ENCODE measurements at regions not wholly inside any gene's neighbourhood (a gene's known extent, or its start where the extent isn't known, plus 50 kb on each side); places are given as distances from the start of the nearest gene placed in this dataset.

DNA sequence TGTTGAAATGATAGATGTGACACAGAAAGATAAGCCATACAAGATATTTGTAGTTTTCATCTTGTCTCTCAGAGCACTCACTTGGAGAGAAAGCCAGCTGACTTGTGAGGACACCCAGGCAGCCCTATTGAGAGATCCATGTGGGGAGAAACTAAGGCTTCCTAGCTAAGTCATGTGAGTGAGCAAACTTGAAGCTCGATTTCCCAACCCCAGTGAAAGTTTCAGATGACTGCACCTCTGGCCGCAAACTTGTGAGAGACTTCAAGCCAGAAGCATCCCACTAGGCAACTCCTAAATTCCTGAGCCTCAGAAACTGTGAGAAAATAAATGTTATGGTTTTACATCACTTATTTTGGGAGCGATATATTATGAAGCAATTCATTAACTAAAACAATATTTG lies 832.3 kb downstream of the LTN1 start:
- no peaks in the 10 kb centered on the region for H3K9me3 ChIP-seq
- H3K36me3 ChIP-seq = no peaks in the 10 kb centered on the region
- no peaks in the 10 kb centered on the region for H3K27me3 ChIP-seq
- no peak overlapping the region for H3K4me3 ChIP-seq
- H3K4me1 ChIP-seq = no peaks in the 10 kb centered on the region
- TF ChIP-seq, protein P1, sequence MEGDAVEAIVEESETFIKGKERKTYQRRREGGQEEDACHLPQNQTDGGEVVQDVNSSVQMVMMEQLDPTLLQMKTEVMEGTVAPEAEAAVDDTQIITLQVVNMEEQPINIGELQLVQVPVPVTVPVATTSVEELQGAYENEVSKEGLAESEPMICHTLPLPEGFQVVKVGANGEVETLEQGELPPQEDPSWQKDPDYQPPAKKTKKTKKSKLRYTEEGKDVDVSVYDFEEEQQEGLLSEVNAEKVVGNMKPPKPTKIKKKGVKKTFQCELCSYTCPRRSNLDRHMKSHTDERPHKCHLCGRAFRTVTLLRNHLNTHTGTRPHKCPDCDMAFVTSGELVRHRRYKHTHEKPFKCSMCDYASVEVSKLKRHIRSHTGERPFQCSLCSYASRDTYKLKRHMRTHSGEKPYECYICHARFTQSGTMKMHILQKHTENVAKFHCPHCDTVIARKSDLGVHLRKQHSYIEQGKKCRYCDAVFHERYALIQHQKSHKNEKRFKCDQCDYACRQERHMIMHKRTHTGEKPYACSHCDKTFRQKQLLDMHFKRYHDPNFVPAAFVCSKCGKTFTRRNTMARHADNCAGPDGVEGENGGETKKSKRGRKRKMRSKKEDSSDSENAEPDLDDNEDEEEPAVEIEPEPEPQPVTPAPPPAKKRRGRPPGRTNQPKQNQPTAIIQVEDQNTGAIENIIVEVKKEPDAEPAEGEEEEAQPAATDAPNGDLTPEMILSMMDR (IDR thresholded peaks at IDR 0.05) = no peak
- H3K27ac ChIP-seq = no peak overlapping the region
- DNase-seq (ENCODE audit: low spot score) = no peak

GRCh38 chr21:28159396-28159795 lies 833.3 kb downstream of the LTN1 start:
- no peaks in the 10 kb centered on the region for H3K9me3 ChIP-seq
- H3K4me3 ChIP-seq = no peak overlapping the region
- no peak overlapping the region for H3K27ac ChIP-seq
- no peaks in the 10 kb centered on the region for H3K36me3 ChIP-seq
- no peaks in the 10 kb centered on the region for H3K4me1 ChIP-seq
- no peaks in the 10 kb centered on the region for H3K27me3 ChIP-seq
- TF ChIP-seq, protein P1 (IDR thresholded peaks at IDR 0.05) = no peak
- no peak for DNase-seq (ENCODE audit: low spot score)

GRCh38 chr21:28156590-28156989 lies 836.1 kb downstream of the LTN1 start:
- no peaks in the 10 kb centered on the region for H3K27me3 ChIP-seq
- H3K4me3 ChIP-seq = no peak overlapping the region
- H3K4me1 ChIP-seq = no peaks in the 10 kb centered on the region
- H3K36me3 ChIP-seq = no peaks in the 10 kb centered on the region
- DNase-seq (ENCODE audit: low spot score) = no peak
- TF ChIP-seq, protein P1 (IDR thresholded peaks at IDR 0.05) = no peak
- H3K27ac ChIP-seq = no peak overlapping the region
- H3K9me3 ChIP-seq = no peaks in the 10 kb centered on the region

GRCh38 chr21:28154121-28154520 lies 838.6 kb downstream of the LTN1 start:
- H3K4me1 ChIP-seq = peaks cover 0 to 1% of the 10 kb centered on the region in 2 donors
- no peaks in the 10 kb centered on the region for H3K27me3 ChIP-seq
- TF ChIP-seq, protein P1 (IDR thresholded peaks at IDR 0.05) = no peak
- H3K4me3 ChIP-seq = no peak overlapping the region
- H3K27ac ChIP-seq = no peak overlapping the region
- H3K9me3 ChIP-seq = no peaks in the 10 kb centered on the region
- H3K36me3 ChIP-seq = no peaks in the 10 kb centered on the region
- no peak for DNase-seq (ENCODE audit: low spot score)

DNA sequence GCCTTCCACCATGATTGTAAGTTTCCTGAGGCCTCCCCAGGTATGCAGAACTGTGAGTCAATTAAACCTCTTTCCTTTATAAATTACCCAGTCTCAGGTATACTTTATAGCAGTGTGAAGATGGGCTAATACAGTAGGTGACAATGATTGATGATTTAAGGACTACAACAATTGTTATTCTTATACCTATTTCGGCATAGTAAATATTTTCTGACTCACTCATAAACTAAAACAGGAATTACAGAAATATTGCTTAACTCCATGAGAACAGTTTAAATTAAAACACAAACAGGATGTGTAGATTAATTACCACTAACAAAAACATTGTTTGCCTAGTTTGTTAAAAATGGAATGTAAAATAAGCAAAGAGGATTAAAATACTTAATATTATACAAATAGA lies 839.9 kb downstream of the LTN1 start:
- TF ChIP-seq, protein P1 (IDR thresholded peaks at IDR 0.05) = no peak
- Histone ChIP-seq H3K4me1 (peaks cover 0 to 10% of the 10 kb centered on the region in 2 donors), H3K27ac (no peak overlapping the region), H3K9me3 (no peaks in the 10 kb centered on the region), H3K4me3 (no peak overlapping the region), H3K27me3 (no peaks in the 10 kb centered on the region), H3K36me3 (no peaks in the 10 kb centered on the region)
- DNase-seq (ENCODE audit: low spot score) = no peak

DNA sequence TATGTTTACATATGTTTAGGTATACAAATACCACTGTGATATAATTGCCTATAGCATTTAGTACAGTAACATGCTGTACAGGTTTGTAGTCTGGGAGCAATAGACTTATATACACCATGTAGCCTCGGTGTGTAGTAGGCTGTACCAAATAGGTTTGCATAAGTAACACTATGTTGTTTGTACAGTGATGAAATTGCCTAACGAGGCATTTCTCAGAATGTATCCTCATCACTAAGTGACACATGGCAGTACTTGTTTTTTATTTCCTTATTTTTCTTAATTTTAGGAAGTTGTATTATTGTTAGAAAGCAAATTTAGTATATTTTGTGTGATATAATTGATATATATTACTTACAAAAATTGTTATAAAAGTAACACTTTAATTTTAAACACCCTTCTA lies 840.9 kb downstream of the LTN1 start:
- DNase-seq (ENCODE audit: low spot score) = no peak
- no peak overlapping the region for H3K27ac ChIP-seq
- TF ChIP-seq, protein P1 (IDR thresholded peaks at IDR 0.05) = no peak
- peaks cover 0 to 10% of the 10 kb centered on the region in 2 donors for H3K4me1 ChIP-seq
- no peaks in the 10 kb centered on the region for H3K27me3 ChIP-seq
- H3K36me3 ChIP-seq = no peaks in the 10 kb centered on the region
- no peak overlapping the region for H3K4me3 ChIP-seq
- no peaks in the 10 kb centered on the region for H3K9me3 ChIP-seq
